ENCODE measurements at regions not wholly inside any gene's neighbourhood (a gene's known extent, or its start where the extent isn't known, plus 50 kb on each side); places are given as distances from the start of the nearest gene placed in this dataset.

DNA sequence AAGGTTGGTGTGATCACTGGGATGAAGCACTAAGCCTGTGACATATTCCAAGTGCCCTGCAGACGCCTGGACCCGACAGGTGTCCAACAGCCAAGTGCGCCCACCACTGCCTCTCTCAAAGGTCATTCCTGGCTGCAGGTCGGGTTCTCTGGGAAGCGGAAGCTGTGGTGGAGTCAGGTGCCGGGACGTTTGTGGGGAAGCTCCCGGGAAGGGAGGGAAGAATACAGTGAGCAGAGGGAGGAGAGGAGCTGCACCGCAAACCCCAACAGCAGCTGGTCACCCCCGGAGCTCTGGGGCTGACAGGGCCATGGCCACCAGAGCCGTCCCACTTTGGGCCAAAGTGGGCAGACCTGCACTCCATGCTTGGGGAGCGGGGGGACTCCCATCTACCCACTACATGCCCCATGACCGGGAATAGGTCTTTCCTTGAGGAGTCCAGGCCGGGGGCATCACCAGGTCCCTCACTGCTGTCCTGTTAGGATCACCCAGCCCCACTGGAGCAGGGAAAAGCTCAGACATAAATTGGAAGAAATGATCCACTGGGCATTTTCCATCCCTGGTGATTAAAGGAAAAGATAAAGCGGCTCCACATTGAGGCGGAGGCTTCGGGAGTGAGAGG lies 84.5 kb upstream of the PPP2R2D start:
- no peaks in the 10 kb centered on the region for H3K9me3 ChIP-seq
- DNase-seq (ENCODE audit: extremely low spot score): peak; percentile 87
- intact Hi-C loops (cut with DNase I): no loop called here
- TF ChIP-seq POLR2AphosphoS5 (IDR thresholded peaks at IDR 0.05) (no peak), EP300 (IDR thresholded peaks at IDR 0.05) (no peak), POLR2A (IDR thresholded peaks at IDR 0.05; ENCODE audit: low read depth) (no peak)
- TF ChIP-seq, protein P1, sequence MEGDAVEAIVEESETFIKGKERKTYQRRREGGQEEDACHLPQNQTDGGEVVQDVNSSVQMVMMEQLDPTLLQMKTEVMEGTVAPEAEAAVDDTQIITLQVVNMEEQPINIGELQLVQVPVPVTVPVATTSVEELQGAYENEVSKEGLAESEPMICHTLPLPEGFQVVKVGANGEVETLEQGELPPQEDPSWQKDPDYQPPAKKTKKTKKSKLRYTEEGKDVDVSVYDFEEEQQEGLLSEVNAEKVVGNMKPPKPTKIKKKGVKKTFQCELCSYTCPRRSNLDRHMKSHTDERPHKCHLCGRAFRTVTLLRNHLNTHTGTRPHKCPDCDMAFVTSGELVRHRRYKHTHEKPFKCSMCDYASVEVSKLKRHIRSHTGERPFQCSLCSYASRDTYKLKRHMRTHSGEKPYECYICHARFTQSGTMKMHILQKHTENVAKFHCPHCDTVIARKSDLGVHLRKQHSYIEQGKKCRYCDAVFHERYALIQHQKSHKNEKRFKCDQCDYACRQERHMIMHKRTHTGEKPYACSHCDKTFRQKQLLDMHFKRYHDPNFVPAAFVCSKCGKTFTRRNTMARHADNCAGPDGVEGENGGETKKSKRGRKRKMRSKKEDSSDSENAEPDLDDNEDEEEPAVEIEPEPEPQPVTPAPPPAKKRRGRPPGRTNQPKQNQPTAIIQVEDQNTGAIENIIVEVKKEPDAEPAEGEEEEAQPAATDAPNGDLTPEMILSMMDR (IDR thresholded peaks at IDR 0.05): no peak
- H3K4me1 ChIP-seq: no peaks in the 10 kb centered on the region
- WGBS: 74% methylated on average over 16 of the region's 17 CpGs
- no peak overlapping the region for H3K4me3 ChIP-seq
- H3K27ac ChIP-seq (replicated peaks in 1 of 4): no peak overlapping the region
- H3K36me3 ChIP-seq: no peaks in the 10 kb centered on the region
- H3K27me3 ChIP-seq: peaks cover 0 to 71% (median 0%) of the 10 kb centered on the region in 4 donors

DNA sequence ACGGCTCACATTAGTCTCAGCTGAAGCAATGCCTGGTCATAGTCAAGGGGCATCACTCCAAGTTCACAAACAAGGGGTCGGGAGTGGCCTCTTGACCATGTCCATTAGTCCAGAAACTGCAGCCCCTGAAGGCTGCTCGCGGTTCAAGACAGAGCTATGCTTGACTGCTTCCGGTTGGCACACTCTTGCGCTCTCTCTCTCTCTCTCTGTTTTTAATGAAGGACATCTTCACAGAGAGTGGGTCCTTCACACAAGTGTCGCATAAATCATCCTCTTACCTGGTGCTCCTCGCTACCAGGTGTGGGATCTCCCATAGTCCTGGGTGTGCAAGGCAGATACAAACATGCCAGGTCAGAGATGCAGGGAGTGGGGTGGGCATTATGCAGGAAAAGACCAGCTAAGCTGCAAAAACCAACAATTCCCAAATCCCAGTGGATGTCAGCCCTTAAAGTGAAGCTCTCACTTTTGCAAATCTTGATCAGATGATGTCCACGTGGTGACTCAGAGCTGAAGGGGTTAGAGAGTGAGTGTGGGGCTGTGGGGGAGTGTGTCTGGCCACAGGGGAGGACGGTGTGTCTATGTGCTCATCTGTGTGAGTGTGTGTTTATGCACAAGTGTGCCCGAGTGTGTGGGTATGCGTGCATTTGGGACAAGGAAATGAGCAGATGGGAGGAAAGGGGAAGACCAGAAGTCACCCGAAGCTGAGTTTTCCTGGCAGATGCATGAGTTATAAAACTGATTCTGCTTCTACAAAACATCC lies 83.7 kb upstream of the PPP2R2D start:
- TF ChIP-seq EP300 (IDR thresholded peaks at IDR 0.05) (no peak), POLR2AphosphoS5 (IDR thresholded peaks at IDR 0.05) (no peak), POLR2A (IDR thresholded peaks at IDR 0.05; ENCODE audit: low read depth) (no peak)
- TF ChIP-seq, protein P1 (IDR thresholded peaks at IDR 0.05): no peak
- Histone ChIP-seq H3K4me3 (no peak overlapping the region), H3K27me3 (peaks cover 0 to 66% (median 0%) of the 10 kb centered on the region in 4 donors), H3K9me3 (no peaks in the 10 kb centered on the region), H3K27ac (replicated peaks in 1 of 4) (no peak overlapping the region), H3K36me3 (no peaks in the 10 kb centered on the region), H3K4me1 (no peaks in the 10 kb centered on the region)
- peak; percentile 87 for DNase-seq (ENCODE audit: extremely low spot score)
- intact Hi-C loops (cut with DNase I): no loop called here
- 75% methylated on average over 13 of the region's 13 CpGs for WGBS

DNA sequence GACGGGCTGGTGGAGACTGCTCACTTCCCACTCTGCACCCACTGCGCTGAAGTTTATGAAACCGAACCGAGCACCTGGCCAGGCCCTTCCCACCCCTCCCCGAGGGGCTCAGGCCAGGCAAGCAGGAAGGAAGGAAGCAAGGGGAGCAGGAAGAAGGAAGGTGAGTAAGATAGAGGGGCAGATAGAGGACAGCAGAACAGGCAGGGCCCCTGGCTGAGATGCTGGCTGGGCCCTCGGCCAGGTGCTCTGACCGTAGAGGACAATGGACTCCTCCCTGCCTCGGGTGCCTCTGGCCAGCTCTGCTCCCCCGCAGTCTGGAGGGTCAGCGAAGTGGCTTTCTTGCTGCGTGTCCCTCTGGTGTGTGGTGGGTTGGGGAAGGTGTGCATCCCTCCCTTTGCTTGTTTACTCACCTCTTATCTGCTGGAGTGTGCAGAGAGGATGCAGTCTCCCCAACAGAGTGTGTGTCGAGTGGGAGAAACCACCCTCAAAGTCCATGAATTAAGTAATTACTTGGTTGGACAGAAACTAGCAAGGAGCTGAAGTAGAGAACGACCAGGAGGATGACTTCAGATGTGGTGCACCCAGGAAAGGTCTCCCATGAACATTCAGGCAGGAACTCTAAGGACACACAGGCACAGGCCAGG lies 82.8 kb upstream of the PPP2R2D start:
- Histone ChIP-seq H3K4me1 (no peaks in the 10 kb centered on the region), H3K36me3 (no peaks in the 10 kb centered on the region), H3K9me3 (no peaks in the 10 kb centered on the region), H3K27ac (replicated peaks in 1 of 4) (no peak overlapping the region), H3K27me3 (peaks cover 0 to 68% (median 0%) of the 10 kb centered on the region in 4 donors), H3K4me3 (no peak overlapping the region)
- peak; percentile 87 for DNase-seq (ENCODE audit: extremely low spot score)
- WGBS: 60% methylated on average over 13 of the region's 13 CpGs
- TF ChIP-seq POLR2A (IDR thresholded peaks at IDR 0.05; ENCODE audit: low read depth) (no peak), EP300 (IDR thresholded peaks at IDR 0.05) (no peak), POLR2AphosphoS5 (IDR thresholded peaks at IDR 0.05) (no peak)
- TF ChIP-seq, protein P1 (IDR thresholded peaks at IDR 0.05): no peak
- intact Hi-C loops (cut with DNase I): no loop called here

DNA sequence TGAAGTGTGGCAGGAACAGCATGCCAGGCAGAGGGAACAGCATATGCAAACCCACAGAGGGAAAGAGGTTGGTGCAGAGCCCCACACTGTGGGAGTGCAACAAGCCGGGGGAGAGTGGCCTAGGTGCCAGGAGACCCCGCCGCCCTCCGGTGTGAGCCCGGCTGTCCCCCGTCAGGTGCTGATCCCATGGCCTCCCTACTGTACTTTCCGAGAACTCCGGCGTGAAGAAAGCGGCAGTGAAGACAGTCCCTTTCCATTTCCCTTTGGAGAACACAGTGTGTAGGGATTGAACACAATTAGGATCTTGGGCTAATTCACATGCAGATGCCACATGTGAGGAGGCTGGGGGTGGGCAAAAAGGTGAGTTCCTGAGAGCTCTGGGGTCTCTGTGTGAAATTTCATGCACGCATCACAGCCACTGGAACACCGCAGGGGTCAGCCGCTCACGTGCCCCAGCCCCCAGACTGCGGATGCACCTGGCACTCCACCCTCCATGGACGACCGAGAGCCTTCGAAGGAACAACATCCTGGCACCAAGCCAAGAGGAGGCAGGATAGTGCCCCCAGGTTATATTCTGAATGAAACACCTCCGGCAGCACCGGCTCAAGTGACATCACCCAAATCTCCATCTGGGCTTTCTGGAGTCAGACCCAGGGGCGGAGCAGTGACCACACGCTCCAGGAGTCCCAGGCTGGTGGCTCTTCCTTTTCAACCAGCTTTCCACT lies 82.1 kb upstream of the PPP2R2D start:
- peaks cover 0 to 73% (median 0%) of the 10 kb centered on the region in 4 donors for H3K27me3 ChIP-seq

More for the DNA sequence above, 82.1 kb upstream of the PPP2R2D start:
- no peak for TF ChIP-seq POLR2AphosphoS5 (IDR thresholded peaks at IDR 0.05)
- H3K36me3 ChIP-seq: no peaks in the 10 kb centered on the region
- no peaks in the 10 kb centered on the region for H3K9me3 ChIP-seq
- no peak overlapping the region for H3K27ac ChIP-seq (replicated peaks in 1 of 4)
- no peaks in the 10 kb centered on the region for H3K4me1 ChIP-seq
- intact Hi-C loops (cut with DNase I): no loop called here
- WGBS: 88% methylated on average over 18 of the region's 22 CpGs
- H3K4me3 ChIP-seq: no peak overlapping the region
- peak; percentile 86 for DNase-seq (ENCODE audit: extremely low spot score)
